Loucy (cell line): ENCODE measurements at regions not wholly inside any gene's neighbourhood (a gene's known extent, or its start where the extent isn't known, plus 50 kb on each side); places are given as distances from the start of the nearest gene placed in this dataset.

Experiments
- H2AFZ ChIP-seq: fragments of 200-600 bp; sonication (generic); 2 replicates; pipeline ENCODE4 v1.6.0; 2016; ENCODE audit warnings: antibody characterized with exemption, mild to moderate bottlenecking, low read length, moderate library complexity
- H3F3A ChIP-seq: fragments of 200-600 bp; 2 replicates; pipeline ENCODE4 v1.6.0; 2016; ENCODE audit warnings: antibody characterized with exemption, low read depth, mild to moderate bottlenecking
- H3K27me3 ChIP-seq: fragments of 200-600 bp; sonication (generic); 2 replicates; pipeline ENCODE4 v1.6.1; 2014; ENCODE audit warnings: low read length, mild to moderate bottlenecking; ENCODE audit not compliant: insufficient read depth, poor library complexity, severe bottlenecking
- H3K36me3 ChIP-seq: fragments of 200-600 bp; sonication (generic); 2 replicates; pipeline ENCODE4 v1.6.1; 2016; ENCODE audit warnings: low read length; ENCODE audit not compliant: insufficient read depth
- H3K4me1 ChIP-seq: fragments of 200-600 bp; sonication (generic); 2 replicates; pipeline ENCODE4 v1.5.1; 2014; ENCODE audit warnings: low read length, mild to moderate bottlenecking; ENCODE audit not compliant: insufficient read depth, poor library complexity, severe bottlenecking
- H3K4me2 ChIP-seq: fragments of 200-600 bp; sonication (generic); 2 replicates; pipeline ENCODE4 v1.6.0; 2014; ENCODE audit warnings: antibody characterized with exemption, low read length, low read depth, mild to moderate bottlenecking; ENCODE audit not compliant: poor library complexity, severe bottlenecking
- H3K4me3 ChIP-seq: fragments of 200-600 bp; sonication (generic); 2 replicates; pipeline ENCODE4 v1.5.1; 2014; ENCODE audit warnings: low read length, mild to moderate bottlenecking, mixed read lengths; ENCODE audit not compliant: poor library complexity, severe bottlenecking
- H3K79me2 ChIP-seq: fragments of 200-600 bp; sonication (generic); 2 replicates; pipeline ENCODE4 v1.6.1; 2014; ENCODE audit warnings: low read length; ENCODE audit not compliant: insufficient read depth
- H3K9ac ChIP-seq: fragments of 200-600 bp; sonication (generic); 2 replicates; pipeline ENCODE4 v1.6.0; 2014; ENCODE audit warnings: mild to moderate bottlenecking, low read depth, low read length, moderate library complexity; ENCODE audit not compliant: poor library complexity, severe bottlenecking
- H3K9me2 ChIP-seq: fragments of 200-600 bp; sonication (generic); replicated peaks from 2 replicates; pipeline ENCODE4 v1.6.1; 2016; ENCODE audit warnings: low read depth, low read length, mixed read lengths
- H3K9me3 ChIP-seq: fragments of 200-600 bp; sonication (generic); 2 replicates; pipeline ENCODE4 v1.6.1; 2014; ENCODE audit warnings: mild to moderate bottlenecking, antibody characterized with exemption, low read length, low read depth; ENCODE audit not compliant: insufficient read depth
- H4K20me1 ChIP-seq: fragments of 200-600 bp; sonication (generic); 2 replicates; pipeline ENCODE4 v1.6.0; 2014; ENCODE audit warnings: antibody characterized with exemption, low read length, mild to moderate bottlenecking; ENCODE audit not compliant: insufficient read depth, poor library complexity, severe bottlenecking
- CTCF ChIP-seq: fragments of 200-600 bp; sonication (generic); conservative IDR thresholded peaks from 2 replicates; pipeline ENCODE4 v1.5.1; 2014; ENCODE audit warnings: mild to moderate bottlenecking, antibody characterized with exemption, low read length
- EZH2phosphoT487 ChIP-seq: fragments of 200-600 bp; IDR thresholded peaks from 2 replicates; pipeline ENCODE4 v1.6.1; 2018; ENCODE audit warnings: antibody characterized with exemption, mild to moderate bottlenecking, moderate library complexity, borderline replicate concordance

- Histone ChIP-seq H3K36me3 (no peaks in the 10 kb centered on the region), H3K9me2 (no peaks in the 10 kb centered on the region), H3K4me2 (no peak overlapping the region), H3K27me3 (no peaks in the 10 kb centered on the region), H4K20me1 (no peaks in the 10 kb centered on the region), H3F3A (no peaks in the 10 kb centered on the region), H3K4me1 (no peaks in the 10 kb centered on the region), H3K9me3 (no peaks in the 10 kb centered on the region), H3K79me2 (no peaks in the 10 kb centered on the region), H3K4me3 (no peak overlapping the region), H2AFZ (no peak overlapping the region), H3K9ac (no peak overlapping the region)
- no peak for TF ChIP-seq CTCF
- TF ChIP-seq EZH2phosphoT487 = no peak
These were observed 327.1 kb downstream of the FAM181B start for GRCh38 chr11:82406611-82407010.

GRCh38 chr11:82405421-82405820 lies 328.2 kb downstream of the FAM181B start:
- TF ChIP-seq EZH2phosphoT487 (no peak), CTCF (no peak)
- Histone ChIP-seq H3K9me3 (no peaks in the 10 kb centered on the region), H4K20me1 (no peaks in the 10 kb centered on the region), H3K4me3 (no peak overlapping the region), H3K4me1 (no peaks in the 10 kb centered on the region), H3K4me2 (no peak overlapping the region), H3F3A (no peaks in the 10 kb centered on the region), H3K9me2 (no peaks in the 10 kb centered on the region), H3K9ac (no peak overlapping the region), H3K36me3 (no peaks in the 10 kb centered on the region), H3K79me2 (no peaks in the 10 kb centered on the region), H3K27me3 (no peaks in the 10 kb centered on the region), H2AFZ (no peak overlapping the region)

- no peaks in the 10 kb centered on the region for H3K9me3 ChIP-seq
- no peak overlapping the region for H3K9ac ChIP-seq
- no peak overlapping the region for H3K4me2 ChIP-seq
- H3K9me2 ChIP-seq = no peaks in the 10 kb centered on the region
- H3K36me3 ChIP-seq = no peaks in the 10 kb centered on the region
- no peak overlapping the region for H2AFZ ChIP-seq
- TF ChIP-seq CTCF (no peak), EZH2phosphoT487 (no peak)
- H3K27me3 ChIP-seq = no peaks in the 10 kb centered on the region
- H4K20me1 ChIP-seq = no peaks in the 10 kb centered on the region
- no peaks in the 10 kb centered on the region for H3K79me2 ChIP-seq
- H3K4me3 ChIP-seq = no peak overlapping the region
- H3K4me1 ChIP-seq = no peaks in the 10 kb centered on the region
- H3F3A ChIP-seq = no peaks in the 10 kb centered on the region
These were observed 328.7 kb downstream of the FAM181B start for GRCh38 chr11:82404981-82405380.
